A673 (cell line): ENCODE measurements at regions not wholly inside any gene's neighbourhood (a gene's known extent, or its start where the extent isn't known, plus 50 kb on each side); places are given as distances from the start of the nearest gene placed in this dataset.

Experiments
- EZH2 ChIP-seq: fragments of 200-600 bp; sonication (generic); IDR thresholded peaks from 2 replicates; pipeline ENCODE4 v1.6.1; 2017; ENCODE audit warnings: borderline replicate concordance, low read depth, mild to moderate bottlenecking, mixed read lengths, antibody characterized with exemption, low read length; ENCODE audit not compliant: poor library complexity, severe bottlenecking
- TF ChIP-seq, protein P1 (sequence below): fragments of 300-800, 200-600 bp; sonication (generic); conservative IDR thresholded peaks from 2 replicates; pipeline ENCODE4 v1.5.1; 2017; ENCODE audit warnings: low read depth, mild to moderate bottlenecking, antibody characterized with exemption, low read length, moderate library complexity, mixed read lengths

DNA sequence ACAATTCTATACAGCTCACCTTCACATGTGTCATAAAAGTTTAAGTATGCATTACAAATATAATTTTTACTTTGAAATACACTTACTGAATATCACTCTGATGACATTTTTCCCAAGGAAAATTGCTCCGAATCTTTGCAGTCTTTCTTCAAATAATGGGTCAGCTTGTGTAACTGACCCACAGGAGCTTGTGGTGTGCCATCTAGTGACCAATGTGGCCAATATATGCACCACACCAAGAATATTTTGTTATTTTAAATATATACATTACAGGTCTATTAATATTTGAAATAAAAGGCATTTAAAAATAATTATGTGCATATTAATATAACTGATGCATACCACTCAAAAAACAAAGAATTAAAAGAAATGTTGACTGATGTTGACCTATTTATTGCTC is 271.4 kb downstream of the TBX15 start:
- TF ChIP-seq, protein P1, sequence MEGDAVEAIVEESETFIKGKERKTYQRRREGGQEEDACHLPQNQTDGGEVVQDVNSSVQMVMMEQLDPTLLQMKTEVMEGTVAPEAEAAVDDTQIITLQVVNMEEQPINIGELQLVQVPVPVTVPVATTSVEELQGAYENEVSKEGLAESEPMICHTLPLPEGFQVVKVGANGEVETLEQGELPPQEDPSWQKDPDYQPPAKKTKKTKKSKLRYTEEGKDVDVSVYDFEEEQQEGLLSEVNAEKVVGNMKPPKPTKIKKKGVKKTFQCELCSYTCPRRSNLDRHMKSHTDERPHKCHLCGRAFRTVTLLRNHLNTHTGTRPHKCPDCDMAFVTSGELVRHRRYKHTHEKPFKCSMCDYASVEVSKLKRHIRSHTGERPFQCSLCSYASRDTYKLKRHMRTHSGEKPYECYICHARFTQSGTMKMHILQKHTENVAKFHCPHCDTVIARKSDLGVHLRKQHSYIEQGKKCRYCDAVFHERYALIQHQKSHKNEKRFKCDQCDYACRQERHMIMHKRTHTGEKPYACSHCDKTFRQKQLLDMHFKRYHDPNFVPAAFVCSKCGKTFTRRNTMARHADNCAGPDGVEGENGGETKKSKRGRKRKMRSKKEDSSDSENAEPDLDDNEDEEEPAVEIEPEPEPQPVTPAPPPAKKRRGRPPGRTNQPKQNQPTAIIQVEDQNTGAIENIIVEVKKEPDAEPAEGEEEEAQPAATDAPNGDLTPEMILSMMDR, result no peak
- TF ChIP-seq EZH2, result no peak
